ENCODE measurements at regions not wholly inside any gene's neighbourhood (a gene's known extent, or its start where the extent isn't known, plus 50 kb on each side); places are given as distances from the start of the nearest gene placed in this dataset.
"Not testable (repeated sequence)": the region's sequence is repeated elsewhere in the genome, so short reads cannot be mapped to it uniquely, and the experiment has no call there.

DNA sequence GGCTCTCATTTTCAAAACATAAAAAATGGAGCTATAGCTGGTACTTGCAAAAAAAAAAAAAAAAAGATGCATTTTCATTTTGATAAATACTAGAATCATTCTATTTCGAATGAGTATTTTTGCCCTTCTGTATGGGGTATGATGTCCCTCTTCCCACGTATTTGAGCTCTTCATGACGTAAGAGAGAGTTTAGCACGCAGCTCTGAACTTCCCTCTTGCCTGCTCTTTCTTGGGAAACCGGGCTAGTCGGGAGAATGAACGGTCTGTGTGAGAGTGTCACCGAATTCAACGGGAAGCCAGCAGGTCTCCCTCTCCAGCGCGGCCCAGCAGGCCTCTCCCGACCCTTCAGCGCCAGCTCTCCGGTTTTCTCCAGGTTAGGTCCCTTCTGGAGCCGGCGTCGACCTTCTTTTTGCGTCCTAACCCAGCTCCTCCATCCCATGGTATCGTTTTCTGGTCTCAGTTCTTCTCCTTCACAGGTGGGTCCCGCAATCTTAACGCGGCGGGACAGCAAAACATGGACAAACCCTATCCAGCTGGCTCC, 159.2 kb upstream of the PITRM1 start:
- no peak for DNase-seq

DNA sequence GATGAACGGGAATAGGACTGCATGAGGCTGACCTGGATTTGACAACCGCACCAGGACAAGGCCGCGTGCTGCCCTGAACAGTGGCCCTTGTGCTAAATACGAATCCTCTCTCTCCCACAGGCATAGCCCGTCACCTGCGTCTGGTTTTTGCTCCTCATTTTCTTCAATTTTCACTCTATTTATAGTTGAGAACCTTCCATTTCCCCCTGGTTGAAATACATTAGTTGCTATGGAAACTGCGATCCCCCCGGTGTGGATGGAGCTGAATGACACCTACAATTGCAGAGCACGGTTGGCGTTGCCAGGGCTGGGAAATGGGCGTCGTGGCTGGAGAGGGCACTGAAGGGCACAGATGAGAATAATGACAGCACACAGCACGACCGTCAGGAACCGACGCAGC, 158.6 kb upstream of the PITRM1 start:
- no peak for DNase-seq

DNA sequence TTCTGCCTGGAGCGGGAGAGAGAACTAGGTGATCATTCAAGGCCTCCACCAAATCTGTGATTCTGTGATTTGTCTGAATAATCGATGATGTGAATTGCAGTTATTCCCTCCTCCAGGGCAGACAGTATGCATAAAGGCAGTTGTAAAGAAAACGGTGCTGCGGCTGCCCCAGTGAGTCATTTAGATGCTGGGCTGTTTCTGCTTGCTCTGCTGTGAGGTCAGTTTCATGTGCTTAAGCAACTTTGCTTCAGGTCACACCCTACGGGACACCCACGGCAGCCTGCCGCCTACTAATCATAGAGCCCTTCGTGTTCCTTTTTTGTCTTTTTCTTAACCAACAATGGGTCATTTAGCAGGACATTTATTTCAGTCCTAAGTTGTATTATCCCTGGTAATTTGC, 158.1 kb upstream of the PITRM1 start:
- peak; percentile 6 for DNase-seq

DNA sequence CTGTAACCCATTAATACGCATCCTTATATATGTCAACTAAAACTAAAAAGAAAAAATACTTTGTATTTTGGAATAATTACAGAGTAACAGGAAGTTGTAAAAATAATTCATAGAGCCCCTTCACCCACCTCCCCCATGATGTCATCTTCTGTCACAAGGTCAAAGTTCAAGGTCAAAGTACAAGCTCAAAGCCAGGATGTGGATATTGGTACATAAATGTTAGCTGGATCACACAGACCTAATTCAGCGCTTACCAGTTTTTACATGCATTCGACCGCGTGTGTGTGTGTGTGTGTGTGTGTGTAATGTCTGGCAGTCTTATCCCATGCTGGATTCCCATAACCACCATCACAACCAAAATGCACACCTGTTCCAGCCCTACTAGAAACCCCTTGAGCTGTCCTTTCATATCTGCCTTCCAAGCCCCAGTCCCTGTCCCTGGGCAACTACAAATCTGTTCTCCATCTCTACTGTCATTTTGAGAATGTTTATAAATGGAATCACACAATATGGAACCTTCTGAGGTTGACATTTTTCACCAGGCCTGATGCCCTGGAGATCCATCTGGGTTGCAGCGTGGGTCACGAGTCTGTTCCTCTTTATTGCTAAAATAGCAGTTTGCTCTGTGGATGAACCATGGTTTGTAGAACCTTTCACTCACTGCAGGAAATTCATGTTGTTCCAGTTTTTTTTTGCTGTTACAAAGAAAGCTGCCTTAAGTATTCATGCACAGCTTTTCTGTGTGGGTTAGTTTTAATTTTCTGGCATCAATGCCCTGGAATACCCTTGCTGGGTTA, 153.6 kb upstream of the PITRM1 start:
- DNase-seq = no peak

DNA sequence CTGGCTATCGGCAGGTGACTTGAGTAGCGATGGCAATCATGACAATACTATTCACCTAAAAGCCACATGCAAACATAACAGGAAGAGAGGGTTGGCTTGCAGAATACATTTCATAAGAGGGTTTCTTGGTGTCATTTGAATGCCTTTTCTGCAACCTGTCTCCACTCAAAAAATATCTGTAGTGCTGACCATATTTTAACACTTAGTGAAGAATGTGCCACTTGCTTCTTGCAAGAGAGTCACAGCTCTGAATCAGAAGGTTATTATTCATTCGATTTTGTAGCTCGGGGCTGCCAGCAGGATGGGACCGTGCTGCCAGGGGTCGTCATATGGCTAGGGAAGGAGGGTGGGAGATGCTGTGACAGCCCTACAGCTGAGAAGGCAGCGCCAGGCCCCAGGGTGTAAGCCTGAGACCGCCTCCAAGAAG, 152.0 kb upstream of the PITRM1 start:
- DNase-seq = no peak

DNA sequence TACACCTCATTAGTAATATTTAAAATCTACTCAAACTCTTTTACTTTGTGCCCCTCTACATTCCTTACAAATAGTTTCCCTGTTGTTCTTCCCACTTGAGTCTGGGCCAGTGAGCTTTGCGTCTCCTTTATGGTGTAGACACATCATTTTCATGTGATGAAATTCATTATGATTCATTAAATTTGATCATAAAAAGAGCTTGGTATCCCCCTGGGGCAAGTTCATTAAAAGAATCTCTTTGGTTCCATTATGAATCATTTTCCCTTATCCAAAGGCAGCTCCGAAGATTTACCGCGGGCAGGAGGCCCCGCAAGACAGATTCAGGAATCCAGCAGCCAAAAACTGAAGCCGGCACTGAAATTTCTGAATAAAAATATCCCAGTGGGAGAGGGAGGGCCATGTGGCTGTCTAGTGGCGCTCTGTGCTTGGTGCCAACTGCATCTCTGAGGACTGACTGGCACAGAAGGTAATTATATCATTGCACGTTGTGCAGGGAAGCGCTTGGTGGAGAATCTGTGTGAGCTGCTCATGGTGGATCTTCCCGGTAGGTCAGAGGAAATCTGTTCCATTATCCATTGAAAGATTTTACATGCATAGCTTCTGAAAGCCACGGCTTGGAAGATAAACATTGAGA, 151.4 kb upstream of the PITRM1 start:
- peak; percentile 21 for DNase-seq

- DNase-seq = no peak
Observed at GRCh38 chr10:3321123-3321522, 148.5 kb upstream of the PITRM1 start.

- DNase-seq = no peak
Observed at GRCh38 chr10:3319811-3320226, 147.2 kb upstream of the PITRM1 start.

GRCh38 chr10:3318480-3318807, 145.9 kb upstream of the PITRM1 start:
- not testable (repeated sequence) for DNase-seq

- DNase-seq = not testable (repeated sequence)
Observed at GRCh38 chr10:3317553-3318479, 145.2 kb upstream of the PITRM1 start.

- not testable (repeated sequence) for DNase-seq
Observed at GRCh38 chr10:3314445-3315085, 142.0 kb upstream of the PITRM1 start.

GRCh38 chr10:3313784-3314444, 141.3 kb upstream of the PITRM1 start:
- DNase-seq = peak; percentile 20

DNA sequence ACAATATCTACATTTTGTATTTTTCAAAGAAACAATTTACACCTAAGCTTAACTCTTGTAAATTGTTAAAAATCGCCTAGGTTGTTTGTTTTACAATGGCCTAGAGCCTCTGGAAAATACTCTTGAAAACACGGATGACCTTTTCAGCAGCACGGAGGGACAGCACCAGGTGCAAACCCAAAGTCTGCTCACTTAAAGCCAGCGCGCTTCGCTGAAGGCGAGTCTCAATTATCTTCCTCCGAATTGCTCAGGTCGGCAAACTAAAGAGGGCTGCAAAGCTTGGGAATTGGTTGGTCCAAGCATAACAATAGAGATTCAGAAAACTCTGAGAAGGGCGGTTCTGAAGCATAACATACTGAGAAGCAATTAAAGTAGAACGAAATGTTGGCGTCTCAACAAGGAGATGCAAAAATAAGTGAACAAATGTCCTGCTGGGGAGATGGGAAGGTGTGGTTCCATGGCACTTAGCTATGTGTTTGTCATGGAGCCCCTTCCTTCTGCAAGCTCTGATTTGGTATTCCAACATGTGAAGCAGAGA, 139.9 kb upstream of the PITRM1 start:
- DNase-seq = no peak

DNA sequence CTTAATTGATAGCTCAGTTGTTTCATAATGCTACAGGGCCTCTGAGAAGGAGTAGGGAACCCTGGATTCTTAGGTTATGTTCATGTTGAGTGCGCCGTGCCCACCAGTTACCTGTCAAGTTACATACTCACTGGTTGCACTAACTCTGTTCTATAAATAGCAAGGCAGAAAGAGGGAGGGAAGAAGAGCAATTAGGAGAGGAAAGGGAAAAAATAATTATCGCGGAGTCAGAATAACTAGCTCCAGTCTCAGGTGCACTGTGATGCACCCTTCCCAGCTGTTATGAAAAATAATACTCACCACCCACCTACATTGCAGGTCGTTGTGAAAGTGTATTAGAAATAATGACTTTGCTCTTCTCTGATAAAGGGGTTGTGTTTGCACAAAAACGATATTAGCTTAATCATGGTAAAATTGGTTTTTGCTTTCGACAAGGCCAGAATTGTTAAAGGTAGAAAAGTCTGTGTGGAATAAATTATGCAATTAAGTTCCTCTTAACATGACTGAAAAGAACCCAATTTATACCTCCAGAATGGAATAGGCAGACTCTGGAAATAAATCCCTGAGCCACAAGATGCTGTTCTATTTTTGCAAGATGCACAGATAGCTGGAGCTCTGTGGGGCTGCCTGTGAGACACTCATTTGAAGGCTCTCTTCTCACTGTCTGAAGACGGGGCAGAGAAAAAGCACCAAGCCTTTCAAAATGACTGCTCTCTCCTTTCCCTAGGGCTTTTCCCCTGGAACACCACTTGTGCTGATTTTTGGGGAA, 137.6 kb upstream of the PITRM1 start:
- no peak for DNase-seq

DNA sequence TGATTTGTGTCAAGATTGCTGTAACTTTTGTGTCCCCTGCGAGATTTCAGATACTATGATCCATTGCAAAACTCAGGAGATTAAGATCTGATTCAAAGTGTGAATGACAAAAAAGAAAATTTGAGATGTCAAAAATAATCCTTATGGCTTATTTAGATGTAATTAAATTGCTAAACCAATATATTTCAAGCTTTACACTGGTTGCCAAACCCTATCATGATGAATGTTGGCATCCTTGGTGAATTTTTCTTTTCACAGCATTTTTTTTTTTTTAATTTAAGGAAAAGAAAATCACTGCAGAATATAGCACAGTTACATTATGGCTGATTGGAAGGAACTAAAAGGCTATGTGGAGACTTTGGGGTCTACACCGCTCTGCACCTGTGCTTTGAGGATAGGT, 133.5 kb upstream of the PITRM1 start:
- DNase-seq = no peak

DNA sequence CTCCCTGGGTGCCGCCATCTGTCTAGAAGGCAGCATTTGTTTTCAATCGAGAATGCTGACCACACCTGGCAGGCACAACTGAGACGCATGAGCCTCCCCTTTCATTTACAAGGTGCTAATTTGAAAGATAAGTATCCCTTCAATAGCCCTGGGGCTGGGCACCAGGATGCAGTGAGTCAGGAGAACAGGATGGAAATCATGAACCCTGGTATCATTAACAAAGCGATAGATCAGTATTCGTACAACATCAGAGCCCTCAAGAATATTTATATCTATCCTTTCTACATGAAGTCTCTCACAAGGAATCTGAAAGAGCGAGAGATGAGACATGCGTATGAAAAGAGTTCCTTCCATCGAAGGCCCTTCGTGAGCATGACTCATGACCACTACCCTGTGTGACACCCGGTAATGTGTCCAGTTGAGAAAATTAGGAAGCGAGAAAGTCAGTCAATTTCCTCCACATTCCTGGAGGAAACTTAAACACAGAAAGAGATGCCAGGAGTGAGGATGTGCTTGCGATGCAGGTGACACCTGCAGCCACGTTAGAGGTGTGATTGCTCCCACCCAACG, 123.1 kb upstream of the PITRM1 start:
- no peak for DNase-seq

DNA sequence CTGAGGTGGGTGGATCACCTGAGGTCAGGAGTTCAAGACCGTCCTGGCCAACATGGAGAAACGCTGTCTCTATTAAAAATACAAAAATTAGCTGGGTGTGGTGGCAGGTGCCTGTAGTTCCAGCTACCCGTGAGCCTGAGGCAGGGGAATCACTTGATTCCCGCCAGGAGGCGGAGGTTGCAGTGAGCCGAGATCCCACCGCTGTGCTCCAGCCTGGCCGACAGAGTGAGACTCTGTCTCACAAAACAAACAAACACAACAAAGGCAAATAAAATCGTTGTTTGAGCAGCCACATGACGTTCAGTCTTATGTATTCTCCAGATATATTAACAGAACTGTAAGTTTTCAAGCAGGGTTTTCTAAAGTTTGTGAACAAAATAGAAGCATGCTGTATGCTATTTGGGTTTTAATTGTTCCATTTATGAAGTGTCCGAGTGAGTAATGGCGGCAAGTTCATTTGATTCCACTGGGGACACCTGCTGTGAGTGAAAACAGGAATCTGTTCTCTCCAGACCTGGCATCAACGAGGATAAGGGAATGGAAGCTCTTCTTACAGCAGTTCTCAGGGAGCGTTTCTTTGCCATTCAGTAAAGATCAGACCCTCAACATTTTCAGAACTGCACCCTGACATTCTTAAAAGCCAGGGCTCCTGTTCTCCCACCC, 122.5 kb upstream of the PITRM1 start:
- DNase-seq = no peak

- DNase-seq = no peak
Observed at GRCh38 chr10:3293581-3294431, 121.2 kb upstream of the PITRM1 start.

- no peak for DNase-seq
Observed at GRCh38 chr10:3292636-3293035, 120.1 kb upstream of the PITRM1 start.

Measured in T1000 (cell line).